Heart left ventricle (tissue), 16 donors: ENCODE measurements at regions not wholly inside any gene's neighbourhood (a gene's known extent, or its start where the extent isn't known, plus 50 kb on each side); places are given as distances from the start of the nearest gene placed in this dataset.

ENCODE experiments used
- ATAC-seq, 4 donors: fragments of 200-7000 bp; cut with Tn5 transposase; one replicate each; pipeline ENCODE4 v1.9.1; 2020 to 2022; ENCODE audit warnings: moderate library complexity in 4 of 4, mild to moderate bottlenecking in 3 of 4, moderate number of reproducible peaks in 1 of 4
- DNase-seq, 5 donors: peaks; one replicate each; pipeline ENCODE4 v3.0.0-alpha.2; 2020
- H3K27ac ChIP-seq, 12 donors: fragments of 200-600 bp; sonication (generic) in 4 of 12; one replicate each; pipeline versions ENCODE4 v1.5.0 to v1.8.0; 2016 to 2022; ENCODE audit warnings: mild to moderate bottlenecking in 2 of 12
- H3K27me3 ChIP-seq, 9 donors: fragments of 200-600 bp; sonication (generic) in 2 of 9; one replicate each; pipeline versions ENCODE4 v1.5.1 to v1.8.0; 2016 to 2022; ENCODE audit warnings: mild to moderate bottlenecking in 3 of 9
- H3K36me3 ChIP-seq, 9 donors: fragments of 200-600 bp; sonication (generic) in 2 of 9; one replicate each; pipeline versions ENCODE4 v1.5.0 to v1.8.0; 2018 to 2022; ENCODE audit warnings: mild to moderate bottlenecking in 2 of 9
- H3K4me1 ChIP-seq, 12 donors: fragments of 200-600 bp; sonication (generic) in 4 of 12; one replicate each; pipeline versions ENCODE4 v1.5.0 to v1.8.0; 2016 to 2022; ENCODE audit warnings: mild to moderate bottlenecking in 3 of 12
- H3K4me3 ChIP-seq, 12 donors: fragments of 200-600 bp; sonication (generic) in 4 of 12; one replicate each; pipeline versions ENCODE4 v1.5.0 to v1.8.0; 2017 to 2022; ENCODE audit warnings: mild to moderate bottlenecking in 9 of 12, moderate library complexity in 4 of 12
- H3K9me3 ChIP-seq, 12 donors: fragments of 200-600 bp; sonication (generic) in 4 of 12; one replicate each; pipeline versions ENCODE4 v1.5.0 to v1.8.0; 2016 to 2022; ENCODE audit warnings: mild to moderate bottlenecking in 1 of 12
- CTCF ChIP-seq, 12 donors: fragments of 200-600 bp; sonication (generic) in 4 of 12; IDR thresholded peaks; one replicate each; pipeline versions ENCODE4 v1.5.0 to v1.8.0; 2018 to 2022; ENCODE audit warnings: antibody characterized with exemption in 12 of 12, mild to moderate bottlenecking in 5 of 12
- POLR2A ChIP-seq, 2 donors: fragments of 450-650 bp; IDR thresholded peaks; one replicate each; pipeline ENCODE4 v1.6.1; 2017; ENCODE audit warnings: antibody characterized with exemption in 2 of 2, mild to moderate bottlenecking in 2 of 2, moderate library complexity in 2 of 2
- WGBS, 4 donors: extraction: QIAGEN DNeasy Blood & Tissue Kit in 2 of 4; methylation state at CpG; one replicate each; pipeline versions ENCODE4 v1.1.5 to v1.1.7; 2013 to 2018; 5-methylcytosine and 5-hydroxymethylcytosine counted together
- intact Hi-C, 10 donors: fragments of 100-400 bp; cut with DNase I; formaldehyde crosslinking; loops; one replicate each; pipeline versions ENCODE4 v1.11.1 to v1.14.2; 2022
- donor health status: ischemic (EF 13 %, LVEDD 7.1; RV severe dilation, severe dysfunction).
- donor health status: healthy with polysubstance abuse.
- donor health status: DM: no; HTN: yes; CAD: no.
- donor health status: DM: no; HTN: no; CAD: no.
- donor health status: ischemic (EF 25% LVEDD 6.9; RV normal size, moderate dysfunction).
- donor health status: ischemic (EF 25% LVEDD 5.7; RV mildly dilated, moderate dysfunction).
- donor health status: healthy.
- donor health status: DM: yes; HTN: yes; CAD: no.
- donor health status: ischemic (EF 35%, LVEDD 5.7; RV mildly dilated, moderate dysfunction).
- donor health status: nonischemic (EF 11% LVEDD 7.7; RV severe dilation, severe dysfunction).
- donor health status: DM: yes; HTN: yes; CAD: no.
- donor health status: PGD.
- donor health status: ischemic (EF 29% LVEDD 5.4; RV normal size, mild dysfunction).
- donor health status: nonischemic (EF 23%, LVEDD 6.1; RV moderate dilation, normal function).

GRCh38 chr5:163659568-163659902 is 154.1 kb downstream of the MAT2B start:
- Histone ChIP-seq H3K9me3 (peaks cover 0 to 4% (median 0%) of the 10 kb centered on the region in 12 donors), H3K27ac (no peak overlapping the region), H3K4me3 (no peak overlapping the region), H3K4me1 (no peaks in the 10 kb centered on the region), H3K36me3 (no peaks in the 10 kb centered on the region), H3K27me3 (no peaks in the 10 kb centered on the region)
- TF ChIP-seq CTCF (IDR thresholded peaks at IDR 0.05) (no peak), POLR2A (IDR thresholded peaks at IDR 0.05) (no peak)
- DNase-seq (no peak), ATAC-seq (no peak)
- intact Hi-C loops, result no loop called here
- WGBS, 4 donors, result 45 to 59% (median 55%) methylated on average over 2 to 3 of the region's 3 CpGs

GRCh38 chr5:163660486-163660885 is 155.1 kb downstream of the MAT2B start:
- no peaks in the 10 kb centered on the region for H3K4me1 ChIP-seq
- ATAC-seq (no peak), DNase-seq (no peak)
- TF ChIP-seq POLR2A (IDR thresholded peaks at IDR 0.05), result no peak
- no peak for TF ChIP-seq CTCF (IDR thresholded peaks at IDR 0.05)
- WGBS, 4 donors, result 75 to 98% (median 83%) methylated on average over 1 of the region's 1 CpG
- no peak overlapping the region for H3K27ac ChIP-seq
- no peak overlapping the region for H3K4me3 ChIP-seq
- intact Hi-C loops, result no loop called here
- no peaks in the 10 kb centered on the region for H3K36me3 ChIP-seq
- H3K9me3 ChIP-seq, result peaks cover 0 to 4% (median 0%) of the 10 kb centered on the region in 12 donors
- no peaks in the 10 kb centered on the region for H3K27me3 ChIP-seq

- H3K36me3 ChIP-seq, result no peaks in the 10 kb centered on the region
- H3K27ac ChIP-seq, result no peak overlapping the region
- ATAC-seq (no peak), DNase-seq (no peak)
- no peaks in the 10 kb centered on the region for H3K27me3 ChIP-seq
- no peaks in the 10 kb centered on the region for H3K9me3 ChIP-seq
- intact Hi-C loops, result no loop called here
- no peak overlapping the region for H3K4me3 ChIP-seq
- TF ChIP-seq POLR2A (IDR thresholded peaks at IDR 0.05) (no peak), CTCF (IDR thresholded peaks at IDR 0.05) (no peak)
- WGBS, 4 donors, result 62 to 86% (median 77%) methylated on average over 1 of the region's 1 CpG
- H3K4me1 ChIP-seq, result no peaks in the 10 kb centered on the region
Measured at GRCh38 chr5:163661360-163661759, 155.9 kb downstream of the MAT2B start.

- Histone ChIP-seq H3K4me1 (no peaks in the 10 kb centered on the region), H3K4me3 (no peak overlapping the region), H3K36me3 (no peaks in the 10 kb centered on the region), H3K9me3 (no peaks in the 10 kb centered on the region), H3K27me3 (no peaks in the 10 kb centered on the region), H3K27ac (no peak overlapping the region)
- ATAC-seq, result no peak
- DNase-seq, result no peak
- no peak for TF ChIP-seq POLR2A (IDR thresholded peaks at IDR 0.05)
- no peak for TF ChIP-seq CTCF (IDR thresholded peaks at IDR 0.05)
- intact Hi-C loops, result no loop called here
Measured at GRCh38 chr5:163670036-163670435, 164.6 kb downstream of the MAT2B start.
